HG02885 (cell line): ENCODE measurements at regions not wholly inside any gene's neighbourhood (a gene's known extent, or its start where the extent isn't known, plus 50 kb on each side); places are given as distances from the start of the nearest gene placed in this dataset.
"Not testable (repeated sequence)": the region's sequence is repeated elsewhere in the genome, so short reads cannot be mapped to it uniquely, and the experiment has no call there.

ENCODE experiments used
- ATAC-seq: cut with Tn5 transposase; IDR thresholded peaks from one replicate; pipeline ENCODE4 v1.9.1; 2021; ENCODE audit warnings: mild to moderate bottlenecking; ENCODE audit not compliant: unreplicated experiment, poor library complexity

DNA sequence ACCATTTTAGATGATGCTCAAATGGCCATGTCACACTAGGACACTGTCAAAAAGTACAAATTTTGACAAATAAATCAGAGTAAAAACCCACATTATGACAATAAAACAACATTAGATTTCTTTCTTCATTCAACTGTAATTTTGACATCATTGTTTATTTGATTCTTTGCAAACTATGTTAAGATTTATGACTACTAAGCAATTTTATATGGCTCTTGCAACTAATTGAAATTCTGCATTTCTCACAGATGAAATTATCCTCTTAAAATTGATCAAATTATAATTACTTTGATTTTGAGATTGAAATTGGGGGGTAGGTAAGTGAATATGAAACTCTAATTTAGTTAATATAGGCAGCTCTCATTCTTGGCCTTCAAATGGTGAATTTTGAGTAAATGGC lies 59.8 kb downstream of the ATOH1 start:
- ATAC-seq = no peak

DNA sequence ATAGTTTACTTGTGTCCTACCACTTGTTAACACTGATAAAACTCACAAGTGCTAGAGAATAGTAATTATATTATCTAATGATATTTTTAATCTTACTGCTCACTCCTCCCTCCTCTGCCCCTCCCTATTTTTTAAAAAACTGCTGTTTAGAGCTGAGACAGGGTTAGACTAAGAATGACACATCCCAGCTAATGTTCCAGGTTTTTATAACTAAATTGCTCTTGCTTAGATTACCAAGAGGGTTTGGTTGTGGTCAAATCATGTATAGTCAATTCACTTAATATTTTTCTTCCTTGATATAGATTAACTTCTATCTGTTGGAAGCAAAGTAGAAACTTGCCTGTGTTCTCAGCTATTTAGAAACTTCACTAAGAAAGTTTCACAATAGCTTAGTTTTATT lies 60.2 kb downstream of the ATOH1 start:
- ATAC-seq = no peak

GRCh38 chr4:93891244-93891643 lies 62.7 kb downstream of the ATOH1 start:
- ATAC-seq = no peak

GRCh38 chr4:93894995-93895394 lies 66.4 kb downstream of the ATOH1 start:
- ATAC-seq = no peak

DNA sequence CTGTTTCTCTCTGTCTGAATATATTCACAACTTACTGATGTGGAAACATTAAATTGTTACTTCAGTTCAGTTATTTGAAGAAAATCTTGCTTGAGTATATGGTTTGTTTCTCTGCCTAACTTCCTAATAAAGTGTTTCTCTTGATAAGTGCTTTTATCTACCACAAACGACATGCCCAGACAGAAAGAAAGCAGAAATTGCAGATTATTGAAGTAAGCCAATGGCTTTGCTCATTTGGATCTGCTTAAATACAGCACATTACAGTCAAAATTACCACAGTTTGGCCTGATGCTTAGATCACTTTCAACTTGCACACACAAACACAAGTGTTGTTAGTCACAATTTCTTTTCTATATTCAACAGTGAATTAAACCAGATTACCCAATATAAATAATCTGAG lies 68.0 kb downstream of the ATOH1 start:
- ATAC-seq = no peak

DNA sequence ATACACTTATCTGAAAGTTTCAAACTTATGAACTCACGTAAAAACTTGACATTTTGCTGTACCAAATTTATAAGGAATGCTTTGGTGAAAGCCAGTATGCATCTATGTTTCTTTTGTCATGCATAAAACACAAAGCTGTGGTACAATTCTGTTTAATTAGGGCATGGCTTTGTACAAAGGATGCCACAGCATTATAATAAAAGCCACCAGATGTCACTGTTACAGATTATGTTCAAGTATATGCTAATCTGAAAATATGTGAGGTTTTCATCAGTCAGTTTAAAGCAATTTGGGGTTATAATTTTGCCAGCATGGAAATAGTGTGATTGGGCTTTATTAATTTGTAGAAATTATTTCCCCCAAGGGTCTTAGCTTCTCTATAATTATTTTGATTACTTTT lies 69.0 kb downstream of the ATOH1 start:
- ATAC-seq = peak; percentile 76

DNA sequence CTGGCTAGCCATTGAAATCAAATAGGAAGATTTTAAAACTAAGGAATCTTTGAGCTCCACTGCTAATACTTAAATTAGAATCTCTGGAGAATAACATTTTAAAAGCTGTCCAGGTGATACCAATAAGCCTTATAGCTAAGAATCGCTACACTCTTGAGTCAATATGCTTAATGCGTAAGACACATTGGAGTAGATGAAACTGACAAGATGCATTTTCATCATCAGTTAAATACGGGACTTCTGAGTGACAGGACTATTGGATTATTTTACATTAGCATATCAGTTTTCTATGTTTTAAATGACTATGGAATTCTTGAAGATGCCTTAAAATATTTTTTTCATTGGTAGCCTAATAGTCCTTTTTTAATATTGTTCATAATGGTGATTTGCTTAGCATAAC lies 80.2 kb downstream of the ATOH1 start:
- ATAC-seq = no peak

GRCh38 chr4:93911671-93912070 lies 83.1 kb downstream of the ATOH1 start:
- no peak for ATAC-seq

DNA sequence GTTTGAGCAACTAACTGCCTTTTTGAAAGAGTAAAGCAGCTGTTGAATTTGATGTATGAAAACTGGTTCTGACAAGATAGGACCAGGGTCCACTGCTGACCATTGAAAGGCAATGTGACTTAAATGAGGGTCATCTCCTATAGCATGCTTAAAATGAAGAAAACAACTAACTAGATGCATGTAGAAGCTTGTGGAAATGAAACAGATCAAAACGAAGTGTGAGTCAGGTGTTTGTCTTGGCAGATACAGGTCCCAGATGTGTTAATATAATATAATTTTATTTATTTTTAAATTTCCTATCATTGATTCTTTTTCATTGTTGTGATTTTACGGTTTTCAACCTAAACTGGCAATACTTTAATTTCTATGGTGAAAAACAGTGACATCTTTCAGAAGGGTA lies 83.6 kb downstream of the ATOH1 start:
- ATAC-seq = no peak

GRCh38 chr4:93918856-93919255 lies 90.3 kb downstream of the ATOH1 start:
- ATAC-seq = no peak

GRCh38 chr4:93923570-93923969 lies 95.0 kb downstream of the ATOH1 start:
- not testable (repeated sequence) for ATAC-seq

- ATAC-seq = no peak
These were observed 118.7 kb downstream of the ATOH1 start for GRCh38 chr4:93947286-93947685.

DNA sequence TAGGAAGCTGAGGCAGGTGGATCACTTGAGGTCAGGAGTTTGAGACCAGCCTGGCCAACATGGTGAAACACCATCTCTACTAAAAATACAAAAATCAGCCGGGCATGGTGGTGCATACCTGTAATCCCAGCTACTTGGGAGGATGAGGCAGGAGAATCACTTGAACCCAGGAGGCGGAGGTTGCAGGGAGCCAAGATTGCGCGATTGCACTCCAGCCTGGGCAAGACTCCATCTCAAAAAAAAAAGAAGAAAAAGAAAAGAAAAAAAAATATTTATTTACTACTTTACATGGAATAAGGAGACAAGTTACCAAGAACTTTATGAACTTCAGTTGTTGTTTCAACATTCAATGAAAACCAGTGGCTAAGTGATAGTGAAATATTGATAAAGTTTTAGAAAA lies 121.7 kb downstream of the ATOH1 start:
- ATAC-seq = not testable (repeated sequence)

DNA sequence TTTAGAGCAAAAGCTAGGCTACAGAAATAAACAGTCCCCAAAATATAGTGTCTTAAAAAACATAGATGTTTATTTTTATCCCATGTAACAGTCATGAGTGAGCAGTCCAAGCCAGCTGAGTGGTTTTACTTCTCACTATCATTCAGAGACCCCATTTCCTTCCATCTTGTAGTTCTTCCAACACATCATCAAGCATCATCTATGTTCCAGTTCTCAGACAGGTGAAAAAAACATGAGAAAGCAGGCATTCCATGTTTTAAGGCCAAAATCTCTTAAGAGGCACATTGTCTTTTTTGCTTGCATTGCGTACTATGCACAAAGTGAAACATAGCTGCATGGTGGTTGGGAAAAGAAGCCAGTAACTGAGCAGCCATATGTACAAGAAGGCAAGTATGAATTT lies 128.6 kb downstream of the ATOH1 start:
- no peak for ATAC-seq

- ATAC-seq = no peak
These were observed 131.9 kb downstream of the ATOH1 start for GRCh38 chr4:93960450-93960849.

DNA sequence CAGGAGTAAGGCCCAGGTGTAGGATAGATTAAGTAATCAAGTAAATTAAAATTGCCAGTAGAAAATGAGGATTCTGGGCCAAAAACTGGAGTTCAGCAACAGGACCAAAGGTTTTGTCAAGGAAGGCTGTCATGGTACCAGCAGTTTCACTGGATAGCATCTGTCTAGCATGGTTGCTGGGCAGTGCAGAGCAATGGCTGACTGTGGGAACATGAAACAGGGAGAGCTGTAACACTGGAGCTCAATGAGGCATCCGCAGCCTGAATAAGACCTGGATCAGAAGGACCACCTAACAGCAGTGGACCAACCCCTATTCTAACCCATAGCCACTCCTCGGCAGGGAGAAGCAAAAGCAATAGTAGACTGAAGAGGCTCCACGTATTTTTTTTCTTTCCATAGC lies 132.4 kb downstream of the ATOH1 start:
- ATAC-seq = no peak

DNA sequence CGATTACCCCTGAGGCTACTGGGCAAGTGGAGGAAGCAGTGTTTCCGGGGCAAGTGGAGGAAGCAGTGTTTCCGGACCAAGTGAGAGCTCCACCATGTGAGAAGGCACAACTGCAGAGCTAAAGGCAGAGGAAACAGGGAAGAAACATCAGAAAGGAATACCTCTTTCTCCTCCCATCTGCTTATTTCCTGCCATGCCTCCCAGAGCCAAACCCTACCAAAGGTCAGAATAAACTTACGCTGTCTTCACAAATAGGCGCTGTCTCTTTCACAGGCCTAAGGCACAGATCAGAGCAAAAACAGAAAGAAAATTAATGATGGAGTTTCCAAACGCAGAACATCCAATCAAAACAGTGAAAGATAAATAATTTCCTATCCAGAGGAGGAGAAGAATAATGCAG lies 153.0 kb downstream of the ATOH1 start:
- ATAC-seq = no peak

DNA sequence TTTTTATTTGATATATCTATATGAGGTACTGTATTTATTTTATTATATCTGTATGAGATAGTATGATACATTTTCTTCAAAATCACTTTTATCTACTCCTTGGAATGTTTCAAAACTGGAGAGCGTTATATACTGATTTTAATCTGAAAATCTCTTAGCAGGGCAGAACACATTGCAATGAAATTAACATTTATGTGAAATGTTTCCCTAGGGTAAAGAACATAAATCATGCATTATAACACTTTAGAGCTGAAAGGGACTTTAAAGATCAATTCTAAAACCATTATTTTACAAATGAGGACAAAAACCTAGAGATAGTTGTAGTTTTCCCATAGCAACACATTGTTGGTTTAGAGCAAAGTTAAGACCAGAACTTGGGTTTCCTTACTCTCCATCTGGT lies 153.7 kb downstream of the ATOH1 start:
- ATAC-seq = no peak

- ATAC-seq = peak; percentile 91
These were observed 154.6 kb downstream of the ATOH1 start for GRCh38 chr4:93983140-93983539.

DNA sequence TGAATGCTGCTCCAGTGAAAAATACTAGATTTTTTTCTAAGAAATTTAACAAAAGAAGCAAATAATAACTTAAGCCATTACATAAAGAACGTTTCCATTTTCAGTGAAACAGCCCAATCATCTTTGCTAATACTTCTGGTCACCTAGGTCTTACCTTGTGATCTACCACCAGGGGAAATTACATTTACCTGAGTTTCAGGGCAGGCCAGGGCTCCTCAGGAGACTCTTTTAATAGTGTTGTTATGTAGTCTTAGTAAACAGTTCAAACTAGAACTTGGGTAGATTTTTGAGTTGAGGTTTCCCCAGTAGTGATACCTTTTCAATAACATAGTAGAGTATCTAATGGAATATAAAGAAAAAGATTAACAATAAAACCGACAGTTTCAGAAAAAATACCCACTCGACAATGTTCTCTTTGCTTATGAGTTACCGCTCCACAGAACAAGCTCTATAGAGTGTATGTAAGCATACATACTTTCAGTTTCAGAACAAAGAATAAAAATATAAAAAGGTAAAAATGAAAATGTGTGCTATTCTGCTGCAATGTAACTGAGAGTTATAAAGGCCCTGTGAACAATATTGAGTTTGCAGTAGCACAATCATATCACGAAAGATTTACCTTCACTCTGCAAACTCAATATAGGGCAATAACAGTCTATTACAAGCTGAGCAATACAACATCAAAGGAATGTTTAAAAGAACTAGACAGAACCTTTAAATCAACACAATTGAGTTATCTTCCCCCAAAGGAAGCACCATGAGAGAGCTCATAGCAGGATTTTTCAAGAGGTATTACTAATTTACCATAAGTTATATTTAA lies 165.8 kb downstream of the ATOH1 start:
- ATAC-seq = peak; percentile 50

DNA sequence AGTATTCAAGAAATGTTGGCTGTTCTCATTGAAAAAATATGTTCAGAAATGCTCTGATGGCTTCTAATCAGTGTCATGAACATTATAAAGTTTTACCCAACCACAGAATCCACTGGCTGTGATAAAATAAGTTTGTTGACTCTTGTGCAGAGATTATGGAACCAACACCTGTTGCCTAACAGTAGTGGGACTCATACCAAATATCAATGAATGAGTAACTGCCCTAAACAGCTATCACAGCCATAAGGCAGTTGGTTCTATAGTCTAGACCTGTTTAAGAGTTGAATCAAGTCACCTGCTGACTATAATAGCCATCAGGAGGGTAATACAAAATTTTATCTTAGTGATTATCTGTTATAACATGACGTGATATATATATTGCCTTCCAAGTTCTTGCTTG lies 168.3 kb downstream of the ATOH1 start:
- no peak for ATAC-seq

DNA sequence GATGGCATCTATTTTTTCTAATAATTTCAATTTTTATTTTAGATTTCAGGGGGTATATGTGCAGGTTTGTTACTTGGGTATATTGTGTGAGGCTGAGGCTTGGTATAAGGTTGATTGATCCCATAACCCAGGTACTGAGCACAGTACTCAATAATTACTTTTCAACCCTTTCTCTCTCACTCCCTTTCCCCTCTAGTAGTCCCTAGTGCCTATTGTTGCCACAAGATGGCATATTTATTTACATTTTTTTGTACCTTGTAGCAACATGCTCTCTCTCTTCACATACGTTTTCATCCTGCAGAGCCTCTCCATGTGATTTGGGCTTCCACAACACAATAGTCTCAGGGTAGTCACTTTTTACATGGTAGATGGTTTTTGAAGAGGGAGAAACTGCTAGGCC lies 172.0 kb downstream of the ATOH1 start:
- ATAC-seq = no peak
